Hematopoietic multipotent progenitor cell treated with erythropoietin and hydrocortisone succinate and interleukin-3 and kit ligand, for 15 days (in vitro differentiated cells): ENCODE measurements at regions not wholly inside any gene's neighbourhood (a gene's known extent, or its start where the extent isn't known, plus 50 kb on each side); places are given as distances from the start of the nearest gene placed in this dataset.
"Not testable (repeated sequence)": the region's sequence is repeated elsewhere in the genome, so short reads cannot be mapped to it uniquely, and the experiment has no call there.

Source experiments
- DNase-seq: peaks from one replicate; pipeline ENCODE4 v3.0.0-alpha.2; 2015; ENCODE audit warnings: low spot score

- no peak for DNase-seq
These were observed 123.5 kb downstream of the MAP3K7 start for GRCh38 chr6:90463359-90463758.

- DNase-seq: no peak
These were observed 124.8 kb downstream of the MAP3K7 start for GRCh38 chr6:90462102-90462501.

GRCh38 chr6:90461383-90461782, 125.5 kb downstream of the MAP3K7 start:
- no peak for DNase-seq

GRCh38 chr6:90460051-90460450, 126.8 kb downstream of the MAP3K7 start:
- no peak for DNase-seq

GRCh38 chr6:90459225-90459758, 127.6 kb downstream of the MAP3K7 start:
- DNase-seq: no peak

- peak; percentile 72 for DNase-seq
These were observed 128.3 kb downstream of the MAP3K7 start for GRCh38 chr6:90458353-90459224.

- DNase-seq: no peak
These were observed 129.0 kb downstream of the MAP3K7 start for GRCh38 chr6:90457867-90458259.

- not testable (repeated sequence) for DNase-seq
These were observed 129.6 kb downstream of the MAP3K7 start for GRCh38 chr6:90456997-90457866.

GRCh38 chr6:90456001-90456400, 130.9 kb downstream of the MAP3K7 start:
- DNase-seq: no peak

GRCh38 chr6:90454836-90455427, 131.9 kb downstream of the MAP3K7 start:
- no peak for DNase-seq

- no peak for DNase-seq
These were observed 136.5 kb downstream of the MAP3K7 start for GRCh38 chr6:90450268-90450953.

GRCh38 chr6:90449311-90449710, 137.6 kb downstream of the MAP3K7 start:
- no peak for DNase-seq

- DNase-seq: no peak
These were observed 138.0 kb downstream of the MAP3K7 start for GRCh38 chr6:90448836-90449235.

- no peak for DNase-seq
These were observed 140.7 kb downstream of the MAP3K7 start for GRCh38 chr6:90446164-90446563.

- no peak for DNase-seq
These were observed 141.3 kb downstream of the MAP3K7 start for GRCh38 chr6:90445533-90446108.

- DNase-seq: no peak
These were observed 142.6 kb downstream of the MAP3K7 start for GRCh38 chr6:90444160-90444714.

- DNase-seq: no peak
These were observed 144.5 kb downstream of the MAP3K7 start for GRCh38 chr6:90442366-90442765.

GRCh38 chr6:90440586-90441283, 144.1 kb upstream of the BACH2 start:
- no peak for DNase-seq

GRCh38 chr6:90439586-90439985, 142.9 kb upstream of the BACH2 start:
- DNase-seq: no peak

GRCh38 chr6:90436403-90436802, 139.8 kb upstream of the BACH2 start:
- no peak for DNase-seq
